Trophoblast cell (in vitro differentiated cells and primary cell): ENCODE measurements at regions not wholly inside any gene's neighbourhood (a gene's known extent, or its start where the extent isn't known, plus 50 kb on each side); places are given as distances from the start of the nearest gene placed in this dataset.

Experiments used
- DNase-seq, 2 donors: peaks; one replicate each; pipeline ENCODE4 v3.0.0-alpha.2; 2016
- H2AFZ ChIP-seq: 2 replicates; pipeline ENCODE4 v1.6.1; 2013; ENCODE audit warnings: low read length, moderate library complexity, mild to moderate bottlenecking; ENCODE audit not compliant: insufficient read depth, poor library complexity
- H2AK5ac ChIP-seq: 2 replicates; pipeline ENCODE4 v1.6.1; 2013; ENCODE audit warnings: mild to moderate bottlenecking, low read length
- H2BK120ac ChIP-seq: 2 replicates; pipeline ENCODE4 v1.6.1; 2013; ENCODE audit warnings: low read length, mild to moderate bottlenecking, moderate library complexity; ENCODE audit not compliant: insufficient read depth, poor library complexity
- H2BK12ac ChIP-seq: 2 replicates; pipeline ENCODE4 v1.6.1; 2013; ENCODE audit warnings: mild to moderate bottlenecking, low read length, moderate library complexity
- H2BK5ac ChIP-seq: 2 replicates; pipeline ENCODE4 v1.6.1; 2013; ENCODE audit warnings: low read length, low read depth, moderate library complexity, mild to moderate bottlenecking; ENCODE audit not compliant: poor library complexity
- H3K14ac ChIP-seq: 2 replicates; pipeline ENCODE4 v1.6.1; 2013; ENCODE audit warnings: mild to moderate bottlenecking, low read length
- H3K18ac ChIP-seq: 2 replicates; pipeline ENCODE4 v1.6.1; 2013; ENCODE audit warnings: mild to moderate bottlenecking, low read length
- H3K23ac ChIP-seq: 2 replicates; pipeline ENCODE4 v1.6.1; 2013; ENCODE audit warnings: low read length
- H3K27ac ChIP-seq: 2 replicates; pipeline ENCODE4 v1.5.1; 2013; ENCODE audit warnings: low read depth, mild to moderate bottlenecking, inconsistent platforms, low read length, moderate library complexity
- H3K27me3 ChIP-seq: 2 replicates; pipeline ENCODE4 v1.6.1; 2013; ENCODE audit warnings: inconsistent platforms, mild to moderate bottlenecking, low read length, moderate library complexity; ENCODE audit not compliant: insufficient read depth
- H3K36me3 ChIP-seq, 2 experiments: 1 replicate in 1 of 2; 2 replicates in 1 of 2; pipeline ENCODE4 v1.6.1; 2013; ENCODE audit warnings: low read length in 2 of 2, mild to moderate bottlenecking in 2 of 2, moderate library complexity in 1 of 2; ENCODE audit not compliant: insufficient read depth in 2 of 2, control insufficient read depth in 1 of 2
- H3K4ac ChIP-seq: 2 replicates; pipeline ENCODE4 v1.6.1; 2013; ENCODE audit warnings: low read depth, mild to moderate bottlenecking, low read length, moderate library complexity
- H3K4me1 ChIP-seq, 2 experiments: 1 replicate in 1 of 2; 2 replicates in 1 of 2; pipeline ENCODE4 v1.6.1; 2013; ENCODE audit warnings: low read length in 2 of 2, mild to moderate bottlenecking in 2 of 2, moderate library complexity in 1 of 2; ENCODE audit not compliant: insufficient read depth in 2 of 2, control insufficient read depth in 1 of 2
- H3K4me2 ChIP-seq: 2 replicates; pipeline ENCODE4 v1.6.1; 2013; ENCODE audit warnings: inconsistent platforms, mild to moderate bottlenecking, low read length, moderate library complexity
- H3K4me3 ChIP-seq: 2 replicates; pipeline ENCODE4 v1.5.1; 2013; ENCODE audit warnings: mild to moderate bottlenecking, low read depth, low read length, inconsistent platforms
- H3K79me1 ChIP-seq: one replicate; pipeline ENCODE4 v1.6.1; 2013; ENCODE audit warnings: low read length
- H3K79me2 ChIP-seq: 2 replicates; pipeline ENCODE4 v1.6.1; 2013; ENCODE audit warnings: low read length, mild to moderate bottlenecking; ENCODE audit not compliant: control insufficient read depth, insufficient read depth, poor library complexity
- H3K9ac ChIP-seq: 2 replicates; pipeline ENCODE4 v1.6.1; 2013; ENCODE audit warnings: mild to moderate bottlenecking, low read length
- H3K9me3 ChIP-seq: 2 replicates; pipeline ENCODE4 v1.6.1; 2013; ENCODE audit warnings: low read depth, mild to moderate bottlenecking, control low read depth, inconsistent platforms, low read length; ENCODE audit not compliant: insufficient read depth
- H4K12ac ChIP-seq: 2 replicates; pipeline ENCODE4 v1.6.1; 2013; ENCODE audit warnings: low read depth, mild to moderate bottlenecking, low read length, moderate library complexity
- H4K8ac ChIP-seq: 2 replicates; pipeline ENCODE4 v1.6.1; 2013; ENCODE audit warnings: low read depth, mild to moderate bottlenecking, low read length, moderate library complexity
- H4K91ac ChIP-seq: one replicate; pipeline ENCODE4 v1.6.1; 2013; ENCODE audit warnings: low read depth, mild to moderate bottlenecking, low read length, moderate library complexity
- WGBS: extraction: QIAGEN DNeasy Blood & Tissue Kit; methylation state at CpG from one replicate; pipeline ENCODE4 v1.1.7; 2013; ENCODE audit warnings: missing lambda C conversion rate; ENCODE audit not compliant: insufficient read length, insufficient coverage; ENCODE audit errors: extremely low coverage; 5-methylcytosine and 5-hydroxymethylcytosine counted together

- Histone ChIP-seq H2BK120ac (no peak overlapping the region), H2AFZ (no peak overlapping the region), H3K4me2 (no peak overlapping the region), H3K23ac (no peak overlapping the region), H4K91ac (no peak overlapping the region), H3K4ac (no peak overlapping the region), H3K36me3 (no peaks in the 10 kb centered on the region), H2BK12ac (no peak overlapping the region), H2AK5ac (no peak overlapping the region), H3K4me3 (no peak overlapping the region), H3K14ac (no peak overlapping the region), H3K9me3 (no peaks in the 10 kb centered on the region), H4K12ac (no peak overlapping the region), H3K4me1 (no peaks in the 10 kb centered on the region), H3K18ac (no peak overlapping the region), H3K79me2 (no peaks in the 10 kb centered on the region), H4K8ac (no peak overlapping the region), H3K9ac (no peak overlapping the region), H3K79me1 (peaks cover 2% of the 10 kb centered on the region), H3K27ac (no peak overlapping the region), H3K27me3 (no peaks in the 10 kb centered on the region), H2BK5ac (no peak overlapping the region)
- WGBS = no CpG with 5 or more reads among the region's 4 CpGs
- no peak for DNase-seq
Measured at GRCh38 chr5:74109344-74109743, 483.3 kb downstream of the ARHGEF28 start.

- Histone ChIP-seq H3K36me3 (no peaks in the 10 kb centered on the region), H2BK120ac (no peak overlapping the region), H4K12ac (no peak overlapping the region), H2AFZ (no peak overlapping the region), H3K79me2 (no peaks in the 10 kb centered on the region), H2BK5ac (no peak overlapping the region), H3K4me2 (no peak overlapping the region), H3K27me3 (no peaks in the 10 kb centered on the region), H3K9ac (no peak overlapping the region), H3K23ac (no peak overlapping the region), H2BK12ac (no peak overlapping the region), H3K9me3 (no peaks in the 10 kb centered on the region), H3K27ac (no peak overlapping the region), H3K4me3 (no peak overlapping the region), H4K91ac (no peak overlapping the region), H3K4me1 (no peaks in the 10 kb centered on the region), H3K18ac (no peak overlapping the region), H3K79me1 (peaks cover 2% of the 10 kb centered on the region), H3K4ac (no peak overlapping the region), H2AK5ac (no peak overlapping the region), H4K8ac (no peak overlapping the region), H3K14ac (no peak overlapping the region)
- DNase-seq = no peak
Measured at GRCh38 chr5:74107899-74108298, 481.9 kb downstream of the ARHGEF28 start.

- no peak overlapping the region for H2AK5ac ChIP-seq
- WGBS = no CpG with 5 or more reads among the region's 4 CpGs
Measured at GRCh38 chr5:74105126-74105780, 479.3 kb downstream of the ARHGEF28 start.

GRCh38 chr5:74103131-74104023 lies 477.4 kb downstream of the ARHGEF28 start:
- Histone ChIP-seq H2AFZ (no peak overlapping the region), H3K36me3 (peaks cover 0 to 3% of the 10 kb centered on the region in 2 experiments), H3K4me3 (no peak overlapping the region), H3K18ac (no peak overlapping the region), H3K4me2 (no peak overlapping the region), H3K9ac (no peak overlapping the region), H2AK5ac (no peak overlapping the region), H4K12ac (no peak overlapping the region), H3K4me1 (no peaks in the 10 kb centered on the region), H3K4ac (no peak overlapping the region), H4K8ac (no peak overlapping the region), H3K79me1 (no peaks in the 10 kb centered on the region), H2BK12ac (no peak overlapping the region), H3K27ac (no peak overlapping the region), H3K14ac (no peak overlapping the region), H4K91ac (no peak overlapping the region), H3K23ac (no peak overlapping the region), H3K9me3 (no peaks in the 10 kb centered on the region), H3K79me2 (no peaks in the 10 kb centered on the region), H2BK120ac (no peak overlapping the region), H3K27me3 (no peaks in the 10 kb centered on the region), H2BK5ac (no peak overlapping the region)
- WGBS = no CpG with 5 or more reads among the region's 15 CpGs
- no peak for DNase-seq

More at GRCh38 chr5:74105126-74105780, 479.3 kb downstream of the ARHGEF28 start:
- H3K9me3 ChIP-seq = no peaks in the 10 kb centered on the region
- no peaks in the 10 kb centered on the region for H3K36me3 ChIP-seq
- DNase-seq = peak; percentile 14 to 74
- no peak overlapping the region for H3K14ac ChIP-seq
- H3K4ac ChIP-seq = no peak overlapping the region
- no peak overlapping the region for H3K23ac ChIP-seq
- H3K27ac ChIP-seq = no peak overlapping the region
- H2BK12ac ChIP-seq = no peak overlapping the region
- no peak overlapping the region for H3K18ac ChIP-seq
- H4K91ac ChIP-seq = no peak overlapping the region
- no peaks in the 10 kb centered on the region for H3K79me2 ChIP-seq
- no peak overlapping the region for H3K9ac ChIP-seq
- H3K79me1 ChIP-seq = peaks cover 2% of the 10 kb centered on the region
- no peak overlapping the region for H2BK5ac ChIP-seq
- H3K27me3 ChIP-seq = no peaks in the 10 kb centered on the region
- H3K4me1 ChIP-seq = no peaks in the 10 kb centered on the region
- H4K8ac ChIP-seq = no peak overlapping the region
- no peak overlapping the region for H2AFZ ChIP-seq
- H4K12ac ChIP-seq = no peak overlapping the region
- no peak overlapping the region for H2BK120ac ChIP-seq
- no peak overlapping the region for H3K4me2 ChIP-seq
- no peak overlapping the region for H3K4me3 ChIP-seq
